ENCODE measurements at regions not wholly inside any gene's neighbourhood (a gene's known extent, or its start where the extent isn't known, plus 50 kb on each side); places are given as distances from the start of the nearest gene placed in this dataset.

DNA sequence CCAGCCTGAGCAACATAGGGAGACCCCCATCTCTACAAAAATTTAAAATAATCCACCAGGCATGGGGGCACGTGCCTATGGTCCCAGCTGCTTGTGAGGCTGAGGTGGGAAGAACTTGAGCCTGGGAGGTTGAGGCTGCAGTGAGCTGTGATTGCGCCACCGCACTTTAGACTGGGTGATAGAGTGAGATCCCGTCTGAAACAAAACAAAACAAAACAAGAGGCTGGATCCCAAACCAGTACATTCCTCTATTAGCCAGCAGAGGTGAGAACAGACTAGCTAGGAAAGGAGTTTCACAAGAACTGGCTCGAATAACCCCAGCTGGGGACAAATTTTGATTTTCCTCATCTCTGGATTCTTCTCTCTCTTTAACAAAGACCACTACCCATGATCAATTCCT lies 366.7 kb upstream of the ZFHX3 start:
- Histone ChIP-seq H3K4me3 (replicated peaks in 1 of 3; ENCODE audit: insufficient read depth in 1 of 3, low read depth in 2 of 3, low read length in 3 of 3) (no peak overlapping the region), H3K4me1 (ENCODE audit: insufficient read depth, low read length) (0 out of 2 replicates have a peak, but pooled peaks cover 10% of the 10 kb centered on the region), H3K79me2 (ENCODE audit: insufficient read depth, low read length) (no peaks in the 10 kb centered on the region), H3K36me3 (replicated peaks in 1 of 2; ENCODE audit: control insufficient read depth in 1 of 2, insufficient read depth in 2 of 2, low read length in 2 of 2) (no peaks in the 10 kb centered on the region), H3K27me3 (ENCODE audit: control insufficient read depth in 1 of 2, insufficient read depth in 2 of 2, low read length in 2 of 2) (peaks cover 0 to 3% of the 10 kb centered on the region in 2 experiments; a peak in 2 of 5 replicates), H3K9ac (ENCODE audit: insufficient read depth, low read depth, low read length) (no peak overlapping the region), H3K4me2 (ENCODE audit: low read depth, low read length) (no peak overlapping the region), H2AFZ (ENCODE audit: low read length) (no peak overlapping the region), H4K20me1 (ENCODE audit: insufficient read depth, low read length) (no peaks in the 10 kb centered on the region), H3K9me3 (ENCODE audit: low read length) (no peaks in the 10 kb centered on the region), H3K27ac (ENCODE audit: extremely low read length, insufficient read depth, low read length) (no peak overlapping the region)
- BruUV-seq (replicated peaks) = no TSS peak
- no peak for DNase-seq (ENCODE audit: low spot score)
- WGBS (ENCODE audit: low lambda C conversion rate) = 28% methylated on average over 5 of the region's 5 CpGs
- ChIA-PET POLR2A (no interaction called here), CTCF (ENCODE audit: low intra/inter-chr PET ratio, low total read pairs) (no interaction called here)
- intact Hi-C loops (cut with micrococcal nuclease; ENCODE audit: unreplicated experiment) = no loop called here
- in situ Hi-C loops (cut with HindIII; ENCODE audit: extremely low pct_ligation_motif_present, low pct_unique_long_range_greater_than_20kb) = no loop called here
- no peak for ATAC-seq
- no peak for FAIRE-seq
- TF ChIP-seq, protein P1, sequence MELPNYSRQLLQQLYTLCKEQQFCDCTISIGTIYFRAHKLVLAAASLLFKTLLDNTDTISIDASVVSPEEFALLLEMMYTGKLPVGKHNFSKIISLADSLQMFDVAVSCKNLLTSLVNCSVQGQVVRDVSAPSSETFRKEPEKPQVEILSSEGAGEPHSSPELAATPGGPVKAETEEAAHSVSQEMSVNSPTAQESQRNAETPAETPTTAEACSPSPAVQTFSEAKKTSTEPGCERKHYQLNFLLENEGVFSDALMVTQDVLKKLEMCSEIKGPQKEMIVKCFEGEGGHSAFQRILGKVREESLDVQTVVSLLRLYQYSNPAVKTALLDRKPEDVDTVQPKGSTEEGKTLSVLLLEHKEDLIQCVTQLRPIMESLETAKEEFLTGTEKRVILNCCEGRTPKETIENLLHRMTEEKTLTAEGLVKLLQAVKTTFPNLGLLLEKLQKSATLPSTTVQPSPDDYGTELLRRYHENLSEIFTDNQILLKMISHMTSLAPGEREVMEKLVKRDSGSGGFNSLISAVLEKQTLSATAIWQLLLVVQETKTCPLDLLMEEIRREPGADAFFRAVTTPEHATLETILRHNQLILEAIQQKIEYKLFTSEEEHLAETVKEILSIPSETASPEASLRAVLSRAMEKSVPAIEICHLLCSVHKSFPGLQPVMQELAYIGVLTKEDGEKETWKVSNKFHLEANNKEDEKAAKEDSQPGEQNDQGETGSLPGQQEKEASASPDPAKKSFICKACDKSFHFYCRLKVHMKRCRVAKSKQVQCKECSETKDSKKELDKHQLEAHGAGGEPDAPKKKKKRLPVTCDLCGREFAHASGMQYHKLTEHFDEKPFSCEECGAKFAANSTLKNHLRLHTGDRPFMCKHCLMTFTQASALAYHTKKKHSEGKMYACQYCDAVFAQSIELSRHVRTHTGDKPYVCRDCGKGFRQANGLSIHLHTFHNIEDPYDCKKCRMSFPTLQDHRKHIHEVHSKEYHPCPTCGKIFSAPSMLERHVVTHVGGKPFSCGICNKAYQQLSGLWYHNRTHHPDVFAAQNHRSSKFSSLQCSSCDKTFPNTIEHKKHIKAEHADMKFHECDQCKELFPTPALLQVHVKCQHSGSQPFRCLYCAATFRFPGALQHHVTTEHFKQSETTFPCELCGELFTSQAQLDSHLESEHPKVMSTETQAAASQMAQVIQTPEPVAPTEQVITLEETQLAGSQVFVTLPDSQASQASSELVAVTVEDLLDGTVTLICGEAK (IDR thresholded peaks at IDR 0.05) = no peak
- TF ChIP-seq, protein P1 (CRISPR knock-in tag; IDR thresholded peaks at IDR 0.05) = no peak
- no peak for TF ChIP-seq MXI1 (IDR thresholded peaks at IDR 0.05; ENCODE audit: borderline replicate concordance, low read depth, low read length)
- TF ChIP-seq CEBPB (IDR thresholded peaks at IDR 0.05; ENCODE audit: borderline replicate concordance, low read depth, low read length) = peak; percentile 57
- TF ChIP-seq CEBPG (CRISPR knock-in tag; IDR thresholded peaks at IDR 0.05) = 0 out of 2 replicates have a peak, but pooled peaks have one; percentile 22
- no peak for TF ChIP-seq ZNF276 (CRISPR knock-in tag; IDR thresholded peaks at IDR 0.05; ENCODE audit: low read depth)
- no peak for TF ChIP-seq HMG20A (CRISPR knock-in tag; IDR thresholded peaks at IDR 0.05; ENCODE audit: borderline replicate concordance)

All from HepG2 (cell line).